ENCODE measurements at regions not wholly inside any gene's neighbourhood (a gene's known extent, or its start where the extent isn't known, plus 50 kb on each side); places are given as distances from the start of the nearest gene placed in this dataset.
"Not testable (repeated sequence)": the region's sequence is repeated elsewhere in the genome, so short reads cannot be mapped to it uniquely, and the experiment has no call there.

DNA sequence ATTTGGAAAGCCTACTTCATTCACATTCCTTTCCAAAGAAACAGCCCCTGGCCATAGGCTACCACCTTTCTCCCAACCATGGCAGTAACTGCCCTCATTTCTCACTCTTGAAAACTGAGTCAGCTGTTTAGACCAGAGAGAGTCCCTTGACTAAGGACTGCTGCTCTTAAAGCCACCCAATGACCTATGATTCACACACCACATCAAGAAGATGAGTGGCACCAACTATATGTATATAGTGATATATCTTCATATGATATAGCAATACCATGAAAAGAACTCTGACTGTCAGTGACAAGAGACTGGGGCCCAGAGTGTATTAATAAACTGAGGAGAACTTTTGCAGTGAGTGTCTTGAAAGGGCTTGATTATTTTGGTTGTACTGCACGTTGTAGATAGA is 404.5 kb upstream of the ASIC2 start:
- no peaks in the 10 kb centered on the region for H3K9me3 Mint-ChIP-seq
- no peak for DNase-seq (ENCODE audit: extremely low spot score, unreplicated experiment)
- no peak overlapping the region for H3K4me3 Mint-ChIP-seq
- H3K36me3 Mint-ChIP-seq = no peaks in the 10 kb centered on the region
- TF ChIP-seq, protein P1, sequence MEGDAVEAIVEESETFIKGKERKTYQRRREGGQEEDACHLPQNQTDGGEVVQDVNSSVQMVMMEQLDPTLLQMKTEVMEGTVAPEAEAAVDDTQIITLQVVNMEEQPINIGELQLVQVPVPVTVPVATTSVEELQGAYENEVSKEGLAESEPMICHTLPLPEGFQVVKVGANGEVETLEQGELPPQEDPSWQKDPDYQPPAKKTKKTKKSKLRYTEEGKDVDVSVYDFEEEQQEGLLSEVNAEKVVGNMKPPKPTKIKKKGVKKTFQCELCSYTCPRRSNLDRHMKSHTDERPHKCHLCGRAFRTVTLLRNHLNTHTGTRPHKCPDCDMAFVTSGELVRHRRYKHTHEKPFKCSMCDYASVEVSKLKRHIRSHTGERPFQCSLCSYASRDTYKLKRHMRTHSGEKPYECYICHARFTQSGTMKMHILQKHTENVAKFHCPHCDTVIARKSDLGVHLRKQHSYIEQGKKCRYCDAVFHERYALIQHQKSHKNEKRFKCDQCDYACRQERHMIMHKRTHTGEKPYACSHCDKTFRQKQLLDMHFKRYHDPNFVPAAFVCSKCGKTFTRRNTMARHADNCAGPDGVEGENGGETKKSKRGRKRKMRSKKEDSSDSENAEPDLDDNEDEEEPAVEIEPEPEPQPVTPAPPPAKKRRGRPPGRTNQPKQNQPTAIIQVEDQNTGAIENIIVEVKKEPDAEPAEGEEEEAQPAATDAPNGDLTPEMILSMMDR (conservative IDR thresholded peaks at IDR 0.05) = no peak
- peaks cover 66% of the 10 kb centered on the region for H3K27me3 Mint-ChIP-seq
- H3K4me1 Mint-ChIP-seq (ENCODE audit: unreplicated experiment) = peaks cover 6% of the 10 kb centered on the region
- H3K27ac Mint-ChIP-seq = no peak overlapping the region

GRCh38 chr17:33701910-33702309 is 408.8 kb upstream of the ASIC2 start:
- Mint-ChIP-seq H3K9me3 (no peaks in the 10 kb centered on the region), H3K27me3 (peaks cover 46% of the 10 kb centered on the region)

DNA sequence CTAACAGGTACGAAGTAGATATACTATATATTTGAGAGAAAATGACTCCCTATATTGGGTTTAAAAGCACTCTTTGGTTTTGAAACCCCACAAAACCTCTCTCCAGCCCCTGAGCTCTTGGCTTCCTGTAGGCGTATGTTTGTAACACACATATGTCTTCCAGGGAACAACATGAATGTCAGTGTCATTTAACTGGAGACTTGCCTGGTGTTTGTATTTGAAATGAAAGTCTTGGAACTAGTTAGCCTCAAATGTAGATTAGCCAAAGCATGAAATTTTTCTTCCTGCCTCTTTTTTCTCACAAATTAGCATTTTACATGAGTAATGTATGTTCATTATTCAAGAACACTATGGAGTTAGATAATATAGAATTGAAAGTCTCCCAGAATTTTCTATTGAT is 411.8 kb upstream of the ASIC2 start:
- no peak overlapping the region for H3K27ac Mint-ChIP-seq
- TF ChIP-seq, protein P1 (conservative IDR thresholded peaks at IDR 0.05) = no peak
- no peaks in the 10 kb centered on the region for H3K36me3 Mint-ChIP-seq
- no peak for DNase-seq (ENCODE audit: extremely low spot score, unreplicated experiment)
- no peaks in the 10 kb centered on the region for H3K9me3 Mint-ChIP-seq
- H3K27me3 Mint-ChIP-seq = peaks cover 47% of the 10 kb centered on the region
- H3K4me3 Mint-ChIP-seq = no peak overlapping the region
- H3K4me1 Mint-ChIP-seq (ENCODE audit: unreplicated experiment) = no peaks in the 10 kb centered on the region

More at GRCh38 chr17:33701910-33702309, 408.8 kb upstream of the ASIC2 start:
- no peaks in the 10 kb centered on the region for H3K36me3 Mint-ChIP-seq
- H3K4me3 Mint-ChIP-seq = no peak overlapping the region
- no peak overlapping the region for H3K27ac Mint-ChIP-seq
- TF ChIP-seq, protein P1 (conservative IDR thresholded peaks at IDR 0.05) = no peak
- DNase-seq (ENCODE audit: extremely low spot score, unreplicated experiment) = no peak
- H3K4me1 Mint-ChIP-seq (ENCODE audit: unreplicated experiment) = no peaks in the 10 kb centered on the region

GRCh38 chr17:33709881-33710280 is 416.8 kb upstream of the ASIC2 start:
- Mint-ChIP-seq H3K4me1 (ENCODE audit: unreplicated experiment) (no peaks in the 10 kb centered on the region), H3K36me3 (no peaks in the 10 kb centered on the region), H3K27me3 (peaks cover 38% of the 10 kb centered on the region), H3K27ac (no peak overlapping the region), H3K9me3 (no peaks in the 10 kb centered on the region), H3K4me3 (no peak overlapping the region)
- TF ChIP-seq, protein P1 (conservative IDR thresholded peaks at IDR 0.05) = no peak
- no peak for DNase-seq (ENCODE audit: extremely low spot score, unreplicated experiment)

DNA sequence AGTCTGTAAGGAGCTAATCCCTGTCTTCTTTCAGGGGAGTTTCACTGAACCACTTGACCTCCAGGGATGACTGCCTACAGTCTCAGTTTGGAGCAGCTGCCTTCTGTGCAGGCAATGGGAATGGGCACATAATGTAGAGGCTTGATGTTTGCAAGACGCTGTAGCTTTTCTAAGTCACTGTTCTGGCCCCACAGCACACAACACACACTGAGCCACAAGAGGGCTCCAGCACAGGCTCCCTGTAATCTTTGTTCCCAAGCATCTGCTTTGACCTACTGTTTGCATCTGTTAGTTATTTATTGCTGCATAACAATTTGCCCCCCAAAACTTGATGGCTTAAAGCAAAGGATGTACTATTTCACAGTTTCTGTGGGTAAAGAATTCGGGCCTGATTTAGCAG is 419.0 kb upstream of the ASIC2 start:
- Mint-ChIP-seq H3K4me1 (ENCODE audit: unreplicated experiment) (no peaks in the 10 kb centered on the region), H3K27me3 (peaks cover 56% of the 10 kb centered on the region), H3K27ac (no peak overlapping the region), H3K9me3 (no peaks in the 10 kb centered on the region), H3K36me3 (no peaks in the 10 kb centered on the region), H3K4me3 (no peak overlapping the region)
- TF ChIP-seq, protein P1 (conservative IDR thresholded peaks at IDR 0.05) = no peak
- no peak for DNase-seq (ENCODE audit: extremely low spot score, unreplicated experiment)

GRCh38 chr17:33716957-33717356 is 423.9 kb upstream of the ASIC2 start:
- no peak overlapping the region for H3K4me3 Mint-ChIP-seq
- no peak for DNase-seq (ENCODE audit: extremely low spot score, unreplicated experiment)
- TF ChIP-seq, protein P1 (conservative IDR thresholded peaks at IDR 0.05) = no peak
- H3K36me3 Mint-ChIP-seq = no peaks in the 10 kb centered on the region
- no peaks in the 10 kb centered on the region for H3K9me3 Mint-ChIP-seq
- H3K4me1 Mint-ChIP-seq (ENCODE audit: unreplicated experiment) = no peaks in the 10 kb centered on the region
- H3K27me3 Mint-ChIP-seq = peaks cover 49% of the 10 kb centered on the region
- no peak overlapping the region for H3K27ac Mint-ChIP-seq

GRCh38 chr17:33723736-33724135 is 430.6 kb upstream of the ASIC2 start:
- not testable (repeated sequence) for H3K4me3 Mint-ChIP-seq; H3K4me1 Mint-ChIP-seq (ENCODE audit: unreplicated experiment); H3K36me3 Mint-ChIP-seq; H3K9me3 Mint-ChIP-seq; DNase-seq (ENCODE audit: extremely low spot score, unreplicated experiment); H3K27ac Mint-ChIP-seq
- peaks cover 74% of the 10 kb centered on the region for H3K27me3 Mint-ChIP-seq
